K562 (cell line): ENCODE measurements at regions not wholly inside any gene's neighbourhood (a gene's known extent, or its start where the extent isn't known, plus 50 kb on each side); places are given as distances from the start of the nearest gene placed in this dataset.

Experiments
- BACH1 ChIP-seq: fragments of 200-800 bp; sonication (Bioruptor generic); IDR thresholded peaks from 2 replicates; pipeline ENCODE4 v1.6.1; 2016; ENCODE audit warnings: missing genetic modification characterization, missing compliant biosample characterization
- BRCA1 ChIP-seq, 2 experiments: fragments of 450-650 bp in 1 of 2; sonication (generic) in 1 of 2; formaldehyde crosslinking in 1 of 2; IDR thresholded peaks; 2 replicates each; pipeline versions ENCODE4 v1.5.0 to v1.6.1; 2017 to 2020; ENCODE audit warnings: mild to moderate bottlenecking in 1 of 2, missing genetic modification reagents in 1 of 2
- CTCF ChIP-seq, 3 experiments: IDR thresholded peaks in 2 of 3; conservative IDR thresholded peaks in 1 of 3; 2 replicates each; pipeline ENCODE4 v1.5.1; 2011 to 2012; ENCODE audit warnings: low read length in 3 of 3, mild to moderate bottlenecking in 3 of 3, control low read depth in 2 of 3, improper control_type of control experiment in 1 of 3, inconsistent platforms in 1 of 3, low read depth in 1 of 3, mixed read lengths in 1 of 3, moderate library complexity in 1 of 3; ENCODE audit not compliant: insufficient read depth in 2 of 3
- GABPB1 ChIP-seq: sonication (generic); formaldehyde crosslinking; IDR thresholded peaks from 2 replicates; pipeline ENCODE4 v1.8.0; 2022; ENCODE audit warnings: mild to moderate bottlenecking, missing genetic modification reagents
- IRF1 ChIP-seq: sonication (generic); formaldehyde crosslinking; IDR thresholded peaks from 2 replicates; pipeline ENCODE4 v1.8.0; 2022; ENCODE audit warnings: missing genetic modification reagents, mild to moderate bottlenecking, borderline replicate concordance
- JUND ChIP-seq, 2 experiments: IDR thresholded peaks; 2 replicates in 1 of 2; 3 replicates in 1 of 2; pipeline ENCODE4 v1.6.1; 2011; ENCODE audit warnings: borderline replicate concordance in 2 of 2, low read depth in 2 of 2, low read length in 2 of 2, improper control_type of control experiment in 1 of 2, missing biosample characterization in 1 of 2, missing genetic modification characterization in 1 of 2, missing genetic modification reagents in 1 of 2
- POLR3A ChIP-seq: IDR thresholded peaks from 2 replicates; pipeline ENCODE4 v1.6.1; 2011; ENCODE audit warnings: borderline replicate concordance, mild to moderate bottlenecking, moderate library complexity; ENCODE audit not compliant: insufficient read length, insufficient read depth; ENCODE audit errors: extremely low read depth
- TAF1 ChIP-seq: IDR thresholded peaks from 2 replicates; pipeline ENCODE4 v1.6.1; 2011; ENCODE audit warnings: mild to moderate bottlenecking, low read length, moderate library complexity; ENCODE audit not compliant: insufficient read depth, control insufficient read depth, severe bottlenecking; ENCODE audit errors: extremely low read depth
- TCF7L2 ChIP-seq: fragments of 150-350 bp; IDR thresholded peaks from 2 replicates; pipeline ENCODE4 v1.6.1; 2016; ENCODE audit warnings: low read depth, mild to moderate bottlenecking, low read length, moderate library complexity
- USF2 ChIP-seq: sonication (generic); formaldehyde crosslinking; IDR thresholded peaks from 2 replicates; pipeline ENCODE4 v1.5.0; 2020; ENCODE audit warnings: missing genetic modification reagents
- ZBTB17 ChIP-seq: fragments of 450-650 bp; formaldehyde crosslinking; IDR thresholded peaks from 2 replicates; pipeline ENCODE4 v1.4.0; 2020; ENCODE audit warnings: mild to moderate bottlenecking
- ZNF76 ChIP-seq: fragments of 250-450 bp; sonication (Bioruptor Pico); IDR thresholded peaks from 2 replicates; pipeline ENCODE4 v1.4.0; 2020; ENCODE audit warnings: mild to moderate bottlenecking, moderate library complexity, borderline replicate concordance

- TF ChIP-seq TAF1 (no peak), ZNF76 (no peak), GABPB1 (CRISPR knock-in tag) (no peak), JUND (IDR thresholded peaks at IDR 0.05; ENCODE audit: borderline replicate concordance, low read depth, low read length) (no peak), JUND (tag; IDR thresholded peaks at IDR 0.05; ENCODE audit: borderline replicate concordance, low read depth, low read length) (no peak), POLR3A (no peak), USF2 (no peak), IRF1 (CRISPR knock-in tag) (no peak), CTCF (IDR thresholded peaks at IDR 0.05 in 2 of 3, conservative IDR thresholded peaks at IDR 0.05 in 1 of 3; ENCODE audit: insufficient read depth in 2 of 3, low read depth in 1 of 3, low read length in 3 of 3) (no peak), TCF7L2 (no peak), BACH1 (tag) (no peak), BRCA1 (IDR thresholded peaks at IDR 0.05) (no peak), BRCA1 (CRISPR knock-in tag; IDR thresholded peaks at IDR 0.05) (no peak), ZBTB17 (CRISPR knock-in tag) (no peak)
Measured at GRCh38 chr6:144590532-144590931, 305.4 kb downstream of the UTRN start.
